WERI-Rb-1 (cell line): ENCODE measurements at regions not wholly inside any gene's neighbourhood (a gene's known extent, or its start where the extent isn't known, plus 50 kb on each side); places are given as distances from the start of the nearest gene placed in this dataset.

Experiments
- DNase-seq: peaks from one replicate; pipeline ENCODE4 v3.0.0-alpha.2; 2020
- H3K27ac ChIP-seq: fragments of 250-450 bp; sonication (Bioruptor Pico); 2 replicates; pipeline ENCODE4 v1.5.1; 2020; ENCODE audit warnings: mild to moderate bottlenecking, moderate library complexity
- H3K27me3 ChIP-seq: fragments of 250-450 bp; sonication (Bioruptor Pico); 2 replicates; pipeline ENCODE4 v1.5.1; 2021; ENCODE audit warnings: mild to moderate bottlenecking, low read depth, moderate library complexity; ENCODE audit not compliant: insufficient read depth, severe bottlenecking
- H3K36me3 ChIP-seq: fragments of 250-450 bp; sonication (Bioruptor Pico); 2 replicates; pipeline ENCODE4 v1.5.1; 2020; ENCODE audit warnings: mild to moderate bottlenecking, moderate library complexity
- H3K4me3 ChIP-seq: 2 replicates; pipeline ENCODE4 v1.5.1; 2011; ENCODE audit warnings: low read depth, mild to moderate bottlenecking, control low read depth, low read length
- H3K9me3 ChIP-seq: fragments of 250-450 bp; sonication (Bioruptor Pico); 2 replicates; pipeline ENCODE4 v1.5.1; 2021; ENCODE audit warnings: mild to moderate bottlenecking, moderate library complexity; ENCODE audit not compliant: severe bottlenecking
- TF ChIP-seq, protein P1 (sequence below): IDR thresholded peaks from 2 replicates; pipeline ENCODE4 v1.5.1; 2011; ENCODE audit warnings: low read depth, mild to moderate bottlenecking, control low read depth, inconsistent platforms, low read length

GRCh38 chr6:140609956-140610355, 1235.5 kb upstream of the CITED2 start:
- Histone ChIP-seq H3K9me3 (no peaks in the 10 kb centered on the region), H3K27me3 (no peaks in the 10 kb centered on the region), H3K27ac (no peak overlapping the region), H3K36me3 (no peaks in the 10 kb centered on the region), H3K4me3 (no peak overlapping the region)
- DNase-seq: no peak
- TF ChIP-seq, protein P1, sequence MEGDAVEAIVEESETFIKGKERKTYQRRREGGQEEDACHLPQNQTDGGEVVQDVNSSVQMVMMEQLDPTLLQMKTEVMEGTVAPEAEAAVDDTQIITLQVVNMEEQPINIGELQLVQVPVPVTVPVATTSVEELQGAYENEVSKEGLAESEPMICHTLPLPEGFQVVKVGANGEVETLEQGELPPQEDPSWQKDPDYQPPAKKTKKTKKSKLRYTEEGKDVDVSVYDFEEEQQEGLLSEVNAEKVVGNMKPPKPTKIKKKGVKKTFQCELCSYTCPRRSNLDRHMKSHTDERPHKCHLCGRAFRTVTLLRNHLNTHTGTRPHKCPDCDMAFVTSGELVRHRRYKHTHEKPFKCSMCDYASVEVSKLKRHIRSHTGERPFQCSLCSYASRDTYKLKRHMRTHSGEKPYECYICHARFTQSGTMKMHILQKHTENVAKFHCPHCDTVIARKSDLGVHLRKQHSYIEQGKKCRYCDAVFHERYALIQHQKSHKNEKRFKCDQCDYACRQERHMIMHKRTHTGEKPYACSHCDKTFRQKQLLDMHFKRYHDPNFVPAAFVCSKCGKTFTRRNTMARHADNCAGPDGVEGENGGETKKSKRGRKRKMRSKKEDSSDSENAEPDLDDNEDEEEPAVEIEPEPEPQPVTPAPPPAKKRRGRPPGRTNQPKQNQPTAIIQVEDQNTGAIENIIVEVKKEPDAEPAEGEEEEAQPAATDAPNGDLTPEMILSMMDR: no peak

- H3K4me3 ChIP-seq: no peak overlapping the region
- no peak for DNase-seq
- H3K9me3 ChIP-seq: no peaks in the 10 kb centered on the region
- TF ChIP-seq, protein P1: no peak
- H3K27me3 ChIP-seq: no peaks in the 10 kb centered on the region
- H3K27ac ChIP-seq: no peak overlapping the region
- no peaks in the 10 kb centered on the region for H3K36me3 ChIP-seq
Measured at GRCh38 chr6:140609321-140609720, 1234.9 kb upstream of the CITED2 start.

DNA sequence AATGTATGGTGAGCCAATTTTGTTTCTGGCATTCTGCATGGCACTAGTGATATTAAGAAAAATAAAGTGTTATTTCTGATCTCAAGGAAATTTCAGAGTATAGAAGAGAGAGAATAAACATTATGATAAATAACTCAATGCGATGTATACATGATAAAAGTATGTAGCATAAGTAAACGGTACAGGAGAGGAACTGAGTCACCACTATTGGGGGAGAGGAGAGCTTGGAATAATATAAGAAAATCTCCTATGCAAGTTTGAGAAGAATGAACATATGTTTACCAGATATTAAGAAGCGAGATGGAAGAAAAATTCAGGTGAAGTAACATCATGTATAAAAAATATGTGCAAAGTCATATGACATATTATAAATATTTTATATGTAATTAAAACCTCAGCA, 1230.3 kb upstream of the CITED2 start:
- TF ChIP-seq, protein P1: no peak
- Histone ChIP-seq H3K4me3 (no peak overlapping the region), H3K9me3 (no peaks in the 10 kb centered on the region), H3K27me3 (no peaks in the 10 kb centered on the region), H3K27ac (no peak overlapping the region), H3K36me3 (no peaks in the 10 kb centered on the region)
- DNase-seq: no peak

GRCh38 chr6:140602431-140603248, 1228.2 kb upstream of the CITED2 start:
- H3K4me3 ChIP-seq: no peak overlapping the region
- TF ChIP-seq, protein P1: no peak
- no peak overlapping the region for H3K27ac ChIP-seq
- H3K27me3 ChIP-seq: no peaks in the 10 kb centered on the region
- H3K36me3 ChIP-seq: no peaks in the 10 kb centered on the region
- H3K9me3 ChIP-seq: no peaks in the 10 kb centered on the region
- DNase-seq: peak; percentile 12

DNA sequence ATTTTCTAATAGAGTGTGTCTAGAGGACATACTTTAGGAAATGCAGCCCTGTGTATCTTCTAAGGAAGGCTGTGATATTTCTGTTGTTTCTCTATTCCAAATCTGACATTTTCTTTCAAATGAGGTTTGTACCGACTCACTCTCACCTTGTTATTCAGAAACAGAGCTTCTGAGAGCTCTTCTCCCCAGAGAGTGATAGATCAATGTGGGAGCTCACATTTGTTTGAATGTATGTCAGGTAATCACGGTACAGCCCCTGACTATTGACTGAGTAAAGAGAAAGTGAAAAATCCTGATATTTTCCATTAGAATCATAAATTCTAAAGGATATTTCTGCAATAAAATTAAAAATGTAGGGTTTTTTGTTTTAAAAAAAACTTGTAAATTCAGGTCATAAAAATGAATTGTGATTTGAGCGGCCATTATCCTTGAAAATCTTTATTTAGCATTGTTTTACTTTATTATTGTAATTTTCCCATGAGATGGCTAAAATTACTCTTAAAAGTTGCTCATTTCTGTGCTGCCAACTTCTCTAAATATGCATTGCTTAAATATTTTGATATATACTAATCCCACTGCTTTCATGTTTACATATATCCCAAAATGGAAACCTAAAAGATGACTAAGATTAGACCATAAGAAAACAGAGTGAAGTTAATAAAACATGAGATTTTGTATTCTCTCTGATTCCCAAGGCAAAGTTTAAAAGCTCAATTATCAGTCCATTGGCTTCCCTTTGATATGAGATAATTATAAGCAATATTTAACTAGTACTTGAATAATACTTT, 1226.8 kb upstream of the CITED2 start:
- H3K36me3 ChIP-seq: no peaks in the 10 kb centered on the region
- H3K27me3 ChIP-seq: no peaks in the 10 kb centered on the region
- no peak overlapping the region for H3K27ac ChIP-seq
- H3K4me3 ChIP-seq: no peak overlapping the region
- H3K9me3 ChIP-seq: no peaks in the 10 kb centered on the region
- TF ChIP-seq, protein P1: no peak
- no peak for DNase-seq
